Peyer's patch (tissue), 4 donors: ENCODE measurements at regions not wholly inside any gene's neighbourhood (a gene's known extent, or its start where the extent isn't known, plus 50 kb on each side); places are given as distances from the start of the nearest gene placed in this dataset.

Experiments
- CTCF ChIP-seq, 6 experiments: fragments of 450-650 bp in 4 of 6; fragments of 200-600 bp in 2 of 6; sonication (generic) in 1 of 6; IDR thresholded peaks; one replicate each; pipeline ENCODE4 v1.5.1; 2017 to 2019; ENCODE audit warnings: antibody characterized with exemption in 6 of 6, mild to moderate bottlenecking in 3 of 6, moderate library complexity in 1 of 6
- POLR2A ChIP-seq, 2 donors: fragments of 450-650 bp; IDR thresholded peaks; one replicate each; pipeline ENCODE4 v1.5.1; 2017; ENCODE audit warnings: antibody characterized with exemption in 2 of 2, mild to moderate bottlenecking in 2 of 2, moderate library complexity in 2 of 2

GRCh38 chr7:109950256-109950655 lies 1140.7 kb upstream of the LRRN3 start:
- TF ChIP-seq CTCF (IDR thresholded peaks at IDR 0.05), result no peak
- no peak for TF ChIP-seq POLR2A (IDR thresholded peaks at IDR 0.05)
